H1 (cell line): ENCODE measurements at regions not wholly inside any gene's neighbourhood (a gene's known extent, or its start where the extent isn't known, plus 50 kb on each side); places are given as distances from the start of the nearest gene placed in this dataset.
A peak's percentile ranks its signal among the peaks of the same experiment; 100 is the strongest.

Experiments
- CTCF ChIA-PET: fragments of 300-600 bp; sonication (Branson Sonifier 250); formaldehyde crosslinking; loops from one replicate; lab custom pipeline; 2021; ENCODE audit not compliant: partially characterized antibody; lab: Charles Lee
- POLR2A ChIA-PET: fragments of 300-600 bp; sonication (Branson Sonifier 250); formaldehyde crosslinking; loops from one replicate; lab custom pipeline; 2021; ENCODE audit warnings: inconsistent platforms; ENCODE audit not compliant: partially characterized antibody; lab: Charles Lee
- DNase-seq, 2 experiments: peaks; one replicate each; pipeline versions ENCODE4 v3.0.0 to v3.0.0-alpha.2; 2010 to 2022; ENCODE audit warnings: low spot score in 2 of 2, low read depth in 1 of 2, mixed read lengths in 1 of 2
- FAIRE-seq: peaks from 2 replicates; lab custom pipeline; 2011; peaks lifted over from hg19 to GRCh38; lab: Jason Lieb, UNC
- H2AFZ ChIP-seq: 2 replicates; pipeline ENCODE4 v1.8.1; 2012; ENCODE audit warnings: low read length, inconsistent platforms
- H2AK5ac ChIP-seq: 2 replicates; pipeline ENCODE4 v1.6.1; 2013; ENCODE audit warnings: low read depth, low read length
- H2BK120ac ChIP-seq: replicated peaks from 2 replicates; pipeline ENCODE3; 2013; ENCODE audit warnings: low read depth, low read length, inconsistent platforms
- H2BK12ac ChIP-seq: 2 replicates; pipeline ENCODE4 v1.6.1; 2013; ENCODE audit warnings: low read depth, low read length
- H2BK15ac ChIP-seq: 2 replicates; pipeline ENCODE4 v1.6.1; 2013; ENCODE audit warnings: low read length
- H2BK20ac ChIP-seq: 2 replicates; pipeline ENCODE4 v1.6.1; 2013; ENCODE audit warnings: low read length
- H2BK5ac ChIP-seq: 2 replicates; pipeline ENCODE4 v1.6.1; 2013; ENCODE audit warnings: low read depth, low read length
- H3K14ac ChIP-seq: 2 replicates; pipeline ENCODE4 v1.6.1; 2013; ENCODE audit warnings: inconsistent platforms; ENCODE audit not compliant: insufficient read length
- H3K18ac ChIP-seq: 2 replicates; pipeline ENCODE4 v1.6.1; 2013; ENCODE audit warnings: low read length; ENCODE audit errors: extremely low read depth
- H3K23ac ChIP-seq: 2 replicates; pipeline ENCODE4 v1.6.1; 2013; ENCODE audit warnings: inconsistent platforms; ENCODE audit not compliant: insufficient read length
- H3K23me2 ChIP-seq: 2 replicates; pipeline ENCODE4 v1.6.1; 2013; ENCODE audit warnings: low read depth, low read length
- H3K27ac ChIP-seq: 2 replicates; pipeline ENCODE4 v1.6.1; 2011; ENCODE audit warnings: low read depth, low read length, inconsistent platforms
- H3K27me3 ChIP-seq, 4 experiments: replicated peaks in 1 of 4; 1 replicate in 1 of 4; 2 replicates in 3 of 4; pipeline versions ENCODE4 v1.6.1 to v1.8.1; 2011 to 2013; ENCODE audit warnings: low read length in 3 of 4, mild to moderate bottlenecking in 3 of 4, inconsistent platforms in 2 of 4, mixed read lengths in 2 of 4, moderate library complexity in 1 of 4; ENCODE audit not compliant: control insufficient read depth in 3 of 4, insufficient read depth in 3 of 4; ENCODE audit errors: extremely low read depth in 1 of 4
- H3K36me3 ChIP-seq, 4 experiments: 2 replicates each; pipeline versions ENCODE4 v1.6.1 to v1.8.1; 2011 to 2013; ENCODE audit warnings: mild to moderate bottlenecking in 4 of 4, low read length in 3 of 4, moderate library complexity in 2 of 4, control low read depth in 1 of 4, inconsistent platforms in 1 of 4; ENCODE audit not compliant: insufficient read depth in 4 of 4, control insufficient read depth in 2 of 4
- H3K4ac ChIP-seq: replicated peaks from 2 replicates; pipeline ENCODE3; 2013; ENCODE audit warnings: low read length, low read depth, mixed read lengths, inconsistent platforms; ENCODE audit not compliant: insufficient read length
- H3K4me1 ChIP-seq, 4 experiments: replicated peaks in 1 of 4; 1 replicate in 1 of 4; 2 replicates in 3 of 4; pipeline versions ENCODE4 v1.6.1 to v1.8.1; 2011 to 2013; ENCODE audit warnings: low read length in 3 of 4, inconsistent platforms in 2 of 4, mixed read lengths in 1 of 4; ENCODE audit not compliant: insufficient read depth in 4 of 4, control insufficient read depth in 3 of 4
- H3K4me2 ChIP-seq, 2 experiments: 2 replicates each; pipeline versions ENCODE4 v1.6.1 to v1.8.1; 2011 to 2013; ENCODE audit warnings: low read depth in 2 of 2, low read length in 2 of 2, control low read depth in 1 of 2, inconsistent platforms in 1 of 2, mild to moderate bottlenecking in 1 of 2; ENCODE audit not compliant: insufficient read depth in 1 of 2
- H3K4me3 ChIP-seq, 4 experiments: fragments of 200-600, 300-600 bp in 1 of 4; sonication (generic), shearing (Covaris generic), sonication (Bioruptor Twin) in 1 of 4; 2 replicates each; pipeline versions ENCODE4 v1.5.1 to v1.8.1; 2011 to 2016; ENCODE audit warnings: low read length in 4 of 4, low read depth in 3 of 4, control low read depth in 2 of 4, inconsistent platforms in 2 of 4, mild to moderate bottlenecking in 2 of 4, mixed read lengths in 1 of 4, moderate library complexity in 1 of 4; ENCODE audit not compliant: insufficient read depth in 2 of 4; ENCODE audit errors: extremely low read depth in 1 of 4
- H3K56ac ChIP-seq: replicated peaks from 2 replicates; pipeline ENCODE3; 2013; ENCODE audit warnings: low read depth, mild to moderate bottlenecking, mixed read lengths, low read length, inconsistent platforms; ENCODE audit not compliant: insufficient read length
- H3K79me1 ChIP-seq: 2 replicates; pipeline ENCODE4 v1.6.1; 2013; ENCODE audit warnings: low read depth, low read length, control low read depth
- H3K79me2 ChIP-seq, 2 experiments: 2 replicates each; pipeline versions ENCODE4 v1.6.1 to v1.8.1; 2012 to 2013; ENCODE audit warnings: low read length in 2 of 2, mild to moderate bottlenecking in 2 of 2, inconsistent platforms in 1 of 2; ENCODE audit not compliant: insufficient read depth in 2 of 2, control insufficient read depth in 1 of 2
- H3K9ac ChIP-seq, 4 experiments: replicated peaks in 1 of 4; 1 replicate in 1 of 4; 2 replicates in 3 of 4; pipeline versions ENCODE4 v1.6.1 to v1.8.1; 2011 to 2013; ENCODE audit warnings: low read depth in 3 of 4, low read length in 3 of 4, control low read depth in 2 of 4, mild to moderate bottlenecking in 2 of 4, moderate library complexity in 2 of 4, inconsistent platforms in 1 of 4; ENCODE audit errors: extremely low read depth in 1 of 4
- H3K9me3 ChIP-seq, 2 experiments: 2 replicates each; pipeline versions ENCODE4 v1.6.1 to v1.8.1; 2012 to 2013; ENCODE audit warnings: mild to moderate bottlenecking in 2 of 2, moderate library complexity in 2 of 2, control low read depth in 1 of 2, inconsistent platforms in 1 of 2, low read depth in 1 of 2, low read length in 1 of 2, mixed read lengths in 1 of 2; ENCODE audit not compliant: insufficient read depth in 2 of 2
- H4K20me1 ChIP-seq, 2 experiments: replicated peaks in 1 of 2; 2 replicates each; pipeline versions ENCODE3 to v1.8.1; 2011 to 2013; ENCODE audit warnings: inconsistent platforms in 2 of 2, low read length in 2 of 2, mild to moderate bottlenecking in 1 of 2; ENCODE audit not compliant: insufficient read depth in 2 of 2, control insufficient read depth in 1 of 2
- H4K5ac ChIP-seq: 2 replicates; pipeline ENCODE4 v1.6.1; 2013; ENCODE audit warnings: low read length, low read depth, mixed read lengths, inconsistent platforms; ENCODE audit not compliant: insufficient read length
- H4K8ac ChIP-seq: 2 replicates; pipeline ENCODE4 v1.8.0; 2013; ENCODE audit warnings: mild to moderate bottlenecking, moderate library complexity, low read length, inconsistent platforms; ENCODE audit not compliant: insufficient read depth; ENCODE audit errors: extremely low read depth
- H4K91ac ChIP-seq: replicated peaks from 2 replicates; pipeline ENCODE3; 2013; ENCODE audit warnings: low read length, mixed read lengths, inconsistent platforms; ENCODE audit not compliant: insufficient read length
- ASH2L ChIP-seq: fragments of 200-600, 300-600 bp; sonication (generic); IDR thresholded peaks from one replicate; pipeline ENCODE4 v1.7.1; 2017; ENCODE audit warnings: low read length
- ATF2 ChIP-seq: IDR thresholded peaks from 2 replicates; pipeline ENCODE4 v1.6.1; 2012; ENCODE audit warnings: low read length, inconsistent platforms
- EZH2 ChIP-seq: fragments of 200-600 bp; sonication (generic); IDR thresholded peaks from 2 replicates; pipeline ENCODE4 v1.7.1; 2012; ENCODE audit warnings: low read depth, mild to moderate bottlenecking, moderate library complexity, low read length, inconsistent platforms; ENCODE audit not compliant: severe bottlenecking
- GABPA ChIP-seq: IDR thresholded peaks from 2 replicates; pipeline ENCODE4 v1.6.1; 2011; ENCODE audit warnings: mild to moderate bottlenecking, low read length, moderate library complexity, borderline replicate concordance; ENCODE audit not compliant: insufficient read depth
- NANOG ChIP-seq: IDR thresholded peaks from 2 replicates; pipeline ENCODE4 v1.6.1; 2011; ENCODE audit warnings: low read length, low read depth, mild to moderate bottlenecking, inconsistent platforms; ENCODE audit not compliant: insufficient read depth, poor library complexity, severe bottlenecking
- RAD21 ChIP-seq, 2 experiments: IDR thresholded peaks in 1 of 2; conservative IDR thresholded peaks in 1 of 2; 2 replicates each; pipeline ENCODE4 v1.6.1; 2011; ENCODE audit warnings: low read depth in 2 of 2, low read length in 2 of 2, improper control_type of control experiment in 1 of 2, inconsistent platforms in 1 of 2, mild to moderate bottlenecking in 1 of 2, moderate library complexity in 1 of 2
- RBBP5 ChIP-seq: IDR thresholded peaks from 2 replicates; pipeline ENCODE4 v1.7.1; 2012; ENCODE audit warnings: low read depth, mild to moderate bottlenecking, inconsistent platforms, low read length, moderate library complexity, borderline replicate concordance
- RXRA ChIP-seq: IDR thresholded peaks from 2 replicates; pipeline ENCODE4 v1.6.1; 2011; ENCODE audit warnings: low read depth, mild to moderate bottlenecking, low read length, moderate library complexity; ENCODE audit not compliant: insufficient read depth
- SAP30 ChIP-seq: fragments of 300-600 bp; sonication (generic); IDR thresholded peaks from 2 replicates; pipeline ENCODE4 v1.7.1; 2012; ENCODE audit warnings: low read length, moderate library complexity, mild to moderate bottlenecking, inconsistent platforms; ENCODE audit not compliant: insufficient read depth, insufficient replicate concordance
- SP4 ChIP-seq: IDR thresholded peaks from 2 replicates; pipeline ENCODE4 v1.6.1; 2012; ENCODE audit warnings: low read length, inconsistent platforms
- SUZ12 ChIP-seq: fragments of 200-600 bp; sonication (generic); IDR thresholded peaks from 2 replicates; pipeline ENCODE4 v1.6.1; 2012; ENCODE audit warnings: mild to moderate bottlenecking, inconsistent platforms, low read length, moderate library complexity, mixed read lengths
- ZNF274 ChIP-seq: IDR thresholded peaks from 2 replicates; pipeline ENCODE4 v1.7.0; 2012; ENCODE audit warnings: low read length, borderline replicate concordance; ENCODE audit errors: extremely low read depth
- WGBS, 2 experiments: shearing (Covaris generic) in 1 of 2; methylation state at CpG; one replicate each; pipeline versions ENCODE4 v1.1.6 to v1.1.7; 2013 to 2015; ENCODE audit warnings: low lambda C conversion rate in 2 of 2, mixed read lengths in 2 of 2, inconsistent platforms in 1 of 2, low coverage in 1 of 2, missing lambda C conversion rate in 1 of 2; ENCODE audit not compliant: insufficient replicate concordance in 2 of 2, insufficient coverage in 1 of 2, insufficient read length in 1 of 2; ENCODE audit errors: extremely low coverage in 1 of 2, missing lambda C conversion rate in 1 of 2; 5-methylcytosine and 5-hydroxymethylcytosine counted together

- no peak overlapping the region for H4K5ac ChIP-seq
- no peak overlapping the region for H3K9ac ChIP-seq
- no peak overlapping the region for H3K56ac ChIP-seq
- no peak overlapping the region for H3K4ac ChIP-seq
- H3K4me3 ChIP-seq = no peak overlapping the region
- no peak overlapping the region for H3K18ac ChIP-seq
- H3K79me2 ChIP-seq = no peaks in the 10 kb centered on the region
- POLR2A ChIA-PET = no interaction called here
- no peak overlapping the region for H3K27ac ChIP-seq
- H3K4me2 ChIP-seq = no peak overlapping the region
- H4K8ac ChIP-seq = peak overlapping the region; percentile 11; the same call in 1 of the 2 replicates
- no peaks in the 10 kb centered on the region for H4K20me1 ChIP-seq
- no peak overlapping the region for H2BK15ac ChIP-seq
- no peak for DNase-seq
- no peak overlapping the region for H3K14ac ChIP-seq
- CTCF ChIA-PET = interaction anchor here (1.1 to 2.9 kb wide), 4 partner anchors 14 to 704 kb away, joined by 3 to 9 read pairs (median 3); no protein-coding TSS in a partner anchor
- H2AFZ ChIP-seq = peak overlapping the region; percentile 68; the same call in 1 of the 2 replicates
- no peak overlapping the region for H2AK5ac ChIP-seq
- no peak overlapping the region for H2BK120ac ChIP-seq
- H2BK5ac ChIP-seq = no peak overlapping the region
- H2BK20ac ChIP-seq = no peak overlapping the region
- WGBS, 2 experiments = 85% methylated on average over 10 of the region's 14 CpGs; no CpG with 5 or more reads in 1 of the 2 experiments
- H3K23me2 ChIP-seq = no peaks in the 10 kb centered on the region
- no peak for FAIRE-seq
- peaks cover 2 to 11% (median 9%) of the 10 kb centered on the region in 4 experiments; a peak in 5 of 7 replicates for H3K4me1 ChIP-seq
- no peaks in the 10 kb centered on the region for H3K27me3 ChIP-seq
- no peaks in the 10 kb centered on the region for H3K36me3 ChIP-seq
- H3K79me1 ChIP-seq = no peaks in the 10 kb centered on the region
- no peaks in the 10 kb centered on the region for H3K9me3 ChIP-seq
- H3K23ac ChIP-seq = no peak overlapping the region
- no peak overlapping the region for H2BK12ac ChIP-seq
- no peak overlapping the region for H4K91ac ChIP-seq
- TF ChIP-seq ASH2L (no peak), GABPA (no peak), NANOG (no peak), RBBP5 (no peak), ZNF274 (no peak), SAP30 (no peak), SP4 (no peak), SUZ12 (no peak), EZH2 (no peak), RAD21 (IDR thresholded peaks at IDR 0.05 in 1 of 2, conservative IDR thresholded peaks at IDR 0.05 in 1 of 2; ENCODE audit: low read depth in 2 of 2, low read length in 2 of 2) (no peak), ATF2 (no peak), RXRA (no peak)
Observed at GRCh38 chr16:54987081-54987480, 56.4 kb downstream of the IRX5 start.
